AG04449 (cell line): ENCODE measurements at regions not wholly inside any gene's neighbourhood (a gene's known extent, or its start where the extent isn't known, plus 50 kb on each side); places are given as distances from the start of the nearest gene placed in this dataset.

ENCODE experiments used
- CTCF ChIA-PET: fragments of 350-600 bp; formaldehyde crosslinking; extraction: SDS; loops from one replicate; lab custom pipeline; 2021; ENCODE audit warnings: antibody characterized with exemption; lab: Yijun Ruan, JAX
- POLR2A ChIA-PET: fragments of 400-600, 350-600 bp; formaldehyde crosslinking; extraction: SDS; loops from one replicate; lab custom pipeline; 2020; ENCODE audit warnings: antibody characterized with exemption, inconsistent platforms; lab: Yijun Ruan, JAX
- DNase-seq: peaks from one replicate; pipeline ENCODE4 v3.0.0-alpha.2; 2010; ENCODE audit warnings: low read depth, low spot score
- H3K4me3 ChIP-seq: 2 replicates; pipeline ENCODE4 v1.5.1; 2011; ENCODE audit warnings: low read depth, mild to moderate bottlenecking, control low read depth, low read length
- TF ChIP-seq, protein P1 (sequence below): IDR thresholded peaks from one replicate; pipeline ENCODE4 v1.5.1; 2011; ENCODE audit warnings: mild to moderate bottlenecking, moderate library complexity, low read length, control low read depth, inconsistent platforms; ENCODE audit not compliant: insufficient read depth; ENCODE audit errors: missing control alignments

DNA sequence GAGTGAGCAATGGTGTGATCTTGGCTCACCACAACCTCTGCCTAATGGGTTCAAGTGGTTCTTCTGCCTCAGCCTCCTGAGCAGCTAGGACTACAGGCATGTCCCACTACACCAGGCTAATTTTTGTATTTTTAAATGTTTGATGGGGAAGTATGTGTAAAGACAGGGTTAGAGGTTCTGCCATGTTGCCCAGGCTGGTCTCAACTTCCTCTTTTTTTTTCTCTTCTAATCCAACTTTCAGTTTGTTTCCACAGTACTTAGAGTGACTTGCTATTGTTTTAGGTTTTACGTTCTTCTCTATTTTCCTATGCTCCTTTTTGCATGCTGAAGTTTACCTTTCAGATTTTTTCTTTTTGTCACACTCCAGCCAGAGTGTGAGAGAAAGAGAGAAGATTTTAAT is 1433.0 kb downstream of the UQCRFS1 start:
- TF ChIP-seq, protein P1, sequence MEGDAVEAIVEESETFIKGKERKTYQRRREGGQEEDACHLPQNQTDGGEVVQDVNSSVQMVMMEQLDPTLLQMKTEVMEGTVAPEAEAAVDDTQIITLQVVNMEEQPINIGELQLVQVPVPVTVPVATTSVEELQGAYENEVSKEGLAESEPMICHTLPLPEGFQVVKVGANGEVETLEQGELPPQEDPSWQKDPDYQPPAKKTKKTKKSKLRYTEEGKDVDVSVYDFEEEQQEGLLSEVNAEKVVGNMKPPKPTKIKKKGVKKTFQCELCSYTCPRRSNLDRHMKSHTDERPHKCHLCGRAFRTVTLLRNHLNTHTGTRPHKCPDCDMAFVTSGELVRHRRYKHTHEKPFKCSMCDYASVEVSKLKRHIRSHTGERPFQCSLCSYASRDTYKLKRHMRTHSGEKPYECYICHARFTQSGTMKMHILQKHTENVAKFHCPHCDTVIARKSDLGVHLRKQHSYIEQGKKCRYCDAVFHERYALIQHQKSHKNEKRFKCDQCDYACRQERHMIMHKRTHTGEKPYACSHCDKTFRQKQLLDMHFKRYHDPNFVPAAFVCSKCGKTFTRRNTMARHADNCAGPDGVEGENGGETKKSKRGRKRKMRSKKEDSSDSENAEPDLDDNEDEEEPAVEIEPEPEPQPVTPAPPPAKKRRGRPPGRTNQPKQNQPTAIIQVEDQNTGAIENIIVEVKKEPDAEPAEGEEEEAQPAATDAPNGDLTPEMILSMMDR: no peak
- ChIA-PET CTCF (no interaction called here), POLR2A (interaction anchor here (0.7 kb wide), 1 partner anchor 62 kb away, joined by 4 read pairs; no protein-coding TSS in a partner anchor)
- no peak overlapping the region for H3K4me3 ChIP-seq
- no peak for DNase-seq

DNA sequence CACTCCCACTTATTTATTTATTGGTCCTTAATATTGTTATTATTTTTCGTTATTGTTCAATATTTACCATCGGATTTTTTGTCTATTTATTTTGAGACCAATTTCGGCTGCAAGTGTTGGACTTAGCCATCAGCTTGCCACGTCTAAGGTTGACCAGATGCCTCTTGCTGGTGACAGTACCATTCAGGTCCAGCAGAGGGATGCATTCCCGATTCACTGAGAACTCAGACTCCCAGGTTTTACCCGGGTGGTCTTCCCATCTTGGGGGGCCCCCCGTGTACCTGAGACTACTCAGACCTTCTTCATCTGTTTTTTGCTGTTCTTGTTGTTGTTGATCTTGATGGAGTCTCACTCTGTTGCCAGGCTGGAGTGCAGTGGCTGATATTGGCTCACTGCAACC is 1435.2 kb downstream of the UQCRFS1 start:
- ChIA-PET POLR2A (no interaction called here), CTCF (interaction anchor here (1.0 kb wide), 1 partner anchor 16 kb away, joined by 4 read pairs; no protein-coding TSS in a partner anchor)
- DNase-seq: no peak
- no peak overlapping the region for H3K4me3 ChIP-seq
- TF ChIP-seq, protein P1: no peak

DNA sequence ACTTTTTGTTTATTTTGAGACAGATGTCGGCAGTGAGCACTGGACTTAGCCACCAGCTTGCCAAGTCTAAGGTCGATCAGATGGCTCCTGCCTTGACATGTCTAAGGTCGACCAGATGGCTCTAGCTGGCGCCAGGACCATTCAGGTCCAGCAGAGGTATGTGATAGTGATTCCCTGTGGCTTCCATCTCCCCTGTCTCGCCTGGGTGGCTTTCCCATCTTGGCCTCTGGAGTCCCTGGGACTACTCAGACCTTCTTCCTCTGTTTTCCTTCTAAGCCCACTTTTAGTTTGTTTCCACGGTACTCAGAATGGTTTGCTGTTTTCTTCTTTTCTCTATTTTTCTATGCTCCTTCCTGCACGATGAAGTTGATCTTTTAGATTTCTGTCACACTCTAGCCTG is 1435.7 kb downstream of the UQCRFS1 start:
- no peak for DNase-seq
- POLR2A ChIA-PET: no interaction called here
- CTCF ChIA-PET: interaction anchor here (1.0 kb wide), 1 partner anchor 16 kb away, joined by 4 read pairs; no protein-coding TSS in a partner anchor

DNA sequence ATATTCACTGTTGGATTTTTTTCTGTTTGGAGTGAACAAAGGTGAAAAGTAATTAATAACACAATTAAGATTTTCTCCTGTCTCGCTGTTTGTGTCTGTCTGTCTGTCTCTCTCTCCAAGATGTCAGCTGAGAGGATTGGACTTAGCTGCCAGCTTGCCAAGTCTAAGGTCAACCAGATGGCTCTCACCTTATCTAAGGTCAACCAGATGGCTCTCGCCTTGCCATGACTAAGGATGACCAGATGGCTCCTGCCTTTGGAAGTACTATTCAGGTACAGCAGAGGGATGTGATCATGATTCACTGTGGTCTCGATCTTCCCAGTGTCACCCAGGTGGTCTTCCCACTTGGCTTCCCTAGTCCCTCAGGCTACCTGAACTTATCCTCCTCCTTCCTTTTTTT is 1436.4 kb downstream of the UQCRFS1 start:
- ChIA-PET POLR2A (no interaction called here), CTCF (interaction anchor here (1.0 kb wide), 1 partner anchor 17 kb away, joined by 4 read pairs; no protein-coding TSS in a partner anchor)
- DNase-seq: no peak
- TF ChIP-seq, protein P1: no peak
- H3K4me3 ChIP-seq: no peak overlapping the region

More for the DNA sequence above, 1435.7 kb downstream of the UQCRFS1 start:
- TF ChIP-seq, protein P1: no peak
- no peak overlapping the region for H3K4me3 ChIP-seq

DNA sequence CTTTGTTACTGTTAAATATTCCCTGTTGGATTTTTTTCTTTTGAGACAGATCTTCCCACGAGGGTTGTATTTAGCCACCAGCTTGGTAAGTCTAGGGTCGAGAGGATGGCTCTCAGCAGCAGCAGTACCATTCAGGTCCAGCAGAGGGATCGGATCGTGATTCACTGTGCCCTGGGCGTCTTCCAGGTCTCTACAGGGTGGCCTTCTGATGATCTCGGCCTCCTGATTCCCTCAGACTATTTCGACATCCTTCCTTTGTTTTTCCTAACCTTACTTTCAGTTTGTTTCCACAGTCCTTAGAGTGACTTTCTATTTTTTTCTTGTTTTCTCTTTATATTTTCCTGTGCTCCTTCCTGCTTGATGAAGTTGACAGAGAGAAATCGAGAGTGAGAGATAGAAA is 1436.9 kb downstream of the UQCRFS1 start:
- DNase-seq: no peak
- TF ChIP-seq, protein P1: no peak
- no peak overlapping the region for H3K4me3 ChIP-seq
- POLR2A ChIA-PET: no interaction called here
- CTCF ChIA-PET: no interaction called here

DNA sequence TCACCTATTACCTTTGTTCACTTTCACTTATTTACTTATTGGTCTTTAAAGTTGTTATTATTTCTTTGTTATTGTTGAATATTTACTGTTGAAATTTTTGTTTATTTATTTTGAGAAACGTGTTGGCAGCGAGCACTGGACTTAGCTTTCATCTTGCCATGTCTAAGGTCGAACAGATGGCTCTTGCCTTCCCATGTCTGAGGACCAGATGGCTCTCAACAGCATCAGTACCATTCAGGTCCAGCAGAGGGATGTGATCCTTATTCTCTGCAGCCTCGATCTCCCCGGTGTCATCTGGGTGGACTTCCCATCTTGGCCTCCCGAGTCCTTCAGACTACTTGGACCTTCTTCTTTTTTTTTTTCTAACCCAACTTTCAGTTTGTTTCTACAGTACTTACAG is 1437.6 kb downstream of the UQCRFS1 start:
- ChIA-PET CTCF (no interaction called here), POLR2A (no interaction called here)
- TF ChIP-seq, protein P1: no peak
- no peak overlapping the region for H3K4me3 ChIP-seq
- no peak for DNase-seq
